ENCODE measurements at regions not wholly inside any gene's neighbourhood (a gene's known extent, or its start where the extent isn't known, plus 50 kb on each side); places are given as distances from the start of the nearest gene placed in this dataset.
A peak's percentile ranks its signal among the peaks of the same experiment; 100 is the strongest.

- Histone ChIP-seq H3K4me1 (ENCODE audit: insufficient read depth, low read length, poor library complexity, severe bottlenecking) (peaks cover 30% of the 10 kb centered on the region), H3K27me3 (replicated peaks; ENCODE audit: insufficient read depth, low read depth, low read length, poor library complexity) (no peaks in the 10 kb centered on the region), H3K9me3 (ENCODE audit: low read depth, low read length, poor library complexity, severe bottlenecking) (no peaks in the 10 kb centered on the region), H3K4me3 (ENCODE audit: low read depth, low read length, poor library complexity, severe bottlenecking) (no peak overlapping the region), H3K36me3 (ENCODE audit: insufficient read depth, low read length, poor library complexity, severe bottlenecking) (peaks cover 5% of the 10 kb centered on the region), H3K27ac (ENCODE audit: low read depth, low read length, poor library complexity, severe bottlenecking) (peak overlapping the region; percentile 6)
- POLR2A ChIA-PET (ENCODE audit: low non-redundant PET), result no interaction called here
- intact Hi-C loops (cut with micrococcal nuclease; ENCODE audit: unreplicated experiment), result no loop called here
- no peak for TF ChIP-seq EZH2 (IDR thresholded peaks at IDR 0.05; ENCODE audit: borderline replicate concordance, low read depth, low read length, poor library complexity, severe bottlenecking)
- TF ChIP-seq, protein P1, sequence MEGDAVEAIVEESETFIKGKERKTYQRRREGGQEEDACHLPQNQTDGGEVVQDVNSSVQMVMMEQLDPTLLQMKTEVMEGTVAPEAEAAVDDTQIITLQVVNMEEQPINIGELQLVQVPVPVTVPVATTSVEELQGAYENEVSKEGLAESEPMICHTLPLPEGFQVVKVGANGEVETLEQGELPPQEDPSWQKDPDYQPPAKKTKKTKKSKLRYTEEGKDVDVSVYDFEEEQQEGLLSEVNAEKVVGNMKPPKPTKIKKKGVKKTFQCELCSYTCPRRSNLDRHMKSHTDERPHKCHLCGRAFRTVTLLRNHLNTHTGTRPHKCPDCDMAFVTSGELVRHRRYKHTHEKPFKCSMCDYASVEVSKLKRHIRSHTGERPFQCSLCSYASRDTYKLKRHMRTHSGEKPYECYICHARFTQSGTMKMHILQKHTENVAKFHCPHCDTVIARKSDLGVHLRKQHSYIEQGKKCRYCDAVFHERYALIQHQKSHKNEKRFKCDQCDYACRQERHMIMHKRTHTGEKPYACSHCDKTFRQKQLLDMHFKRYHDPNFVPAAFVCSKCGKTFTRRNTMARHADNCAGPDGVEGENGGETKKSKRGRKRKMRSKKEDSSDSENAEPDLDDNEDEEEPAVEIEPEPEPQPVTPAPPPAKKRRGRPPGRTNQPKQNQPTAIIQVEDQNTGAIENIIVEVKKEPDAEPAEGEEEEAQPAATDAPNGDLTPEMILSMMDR (conservative IDR thresholded peaks at IDR 0.05; ENCODE audit: low read depth, low read length), result no peak
- CTCF ChIA-PET, result no interaction called here
- no peak for DNase-seq (ENCODE audit: low spot score)
- no TSS peak for BruUV-seq (replicated peaks)
Observed at GRCh38 chr19:46950526-46951170, 69.0 kb upstream of the NPAS1 start.

- POLR2A ChIA-PET (ENCODE audit: low non-redundant PET), result no interaction called here
- Histone ChIP-seq H3K27ac (ENCODE audit: low read depth, low read length, poor library complexity, severe bottlenecking) (no peak overlapping the region), H3K4me3 (ENCODE audit: low read depth, low read length, poor library complexity, severe bottlenecking) (no peak overlapping the region), H3K36me3 (ENCODE audit: insufficient read depth, low read length, poor library complexity, severe bottlenecking) (peaks cover 5% of the 10 kb centered on the region), H3K9me3 (ENCODE audit: low read depth, low read length, poor library complexity, severe bottlenecking) (no peaks in the 10 kb centered on the region), H3K27me3 (replicated peaks; ENCODE audit: insufficient read depth, low read depth, low read length, poor library complexity) (no peaks in the 10 kb centered on the region), H3K4me1 (ENCODE audit: insufficient read depth, low read length, poor library complexity, severe bottlenecking) (peaks cover 30% of the 10 kb centered on the region)
- DNase-seq (ENCODE audit: low spot score), result peak; percentile 42
- intact Hi-C loops (cut with micrococcal nuclease; ENCODE audit: unreplicated experiment), result no loop called here
- no TSS peak for BruUV-seq (replicated peaks)
- CTCF ChIA-PET, result no interaction called here
- TF ChIP-seq EZH2 (IDR thresholded peaks at IDR 0.05; ENCODE audit: borderline replicate concordance, low read depth, low read length, poor library complexity, severe bottlenecking), result no peak
- TF ChIP-seq, protein P1 (conservative IDR thresholded peaks at IDR 0.05; ENCODE audit: low read depth, low read length), result no peak
Observed at GRCh38 chr19:46951171-46951986, 68.3 kb upstream of the NPAS1 start.

DNA sequence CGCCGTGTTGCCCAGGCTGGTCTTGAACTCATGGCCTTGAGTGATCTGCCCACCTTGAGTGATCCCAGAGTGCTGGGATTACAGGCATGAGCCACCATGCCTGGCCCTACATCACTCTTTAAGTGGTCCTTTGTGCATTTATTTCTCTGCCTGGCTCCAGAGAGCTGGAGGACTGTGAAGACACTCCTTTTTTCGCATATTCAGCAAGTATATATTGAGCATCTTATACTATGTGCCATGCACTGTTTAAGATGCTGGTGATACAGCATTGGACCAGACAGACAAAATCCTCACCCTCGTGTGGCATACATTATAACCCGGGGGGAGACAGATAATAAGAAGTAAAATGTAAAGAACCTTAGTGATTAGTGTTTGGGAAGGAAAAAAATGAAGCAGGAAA, 66.8 kb upstream of the NPAS1 start:
- no TSS peak for BruUV-seq (replicated peaks)
- H3K4me3 ChIP-seq (ENCODE audit: low read depth, low read length, poor library complexity, severe bottlenecking), result no peak overlapping the region
- CTCF ChIA-PET, result no interaction called here
- H3K36me3 ChIP-seq (ENCODE audit: insufficient read depth, low read length, poor library complexity, severe bottlenecking), result peaks cover 5% of the 10 kb centered on the region
- no peak overlapping the region for H3K27ac ChIP-seq (ENCODE audit: low read depth, low read length, poor library complexity, severe bottlenecking)
- H3K27me3 ChIP-seq (replicated peaks; ENCODE audit: insufficient read depth, low read depth, low read length, poor library complexity), result no peaks in the 10 kb centered on the region
- no peak for DNase-seq (ENCODE audit: low spot score)
- POLR2A ChIA-PET (ENCODE audit: low non-redundant PET), result no interaction called here
- no peaks in the 10 kb centered on the region for H3K9me3 ChIP-seq (ENCODE audit: low read depth, low read length, poor library complexity, severe bottlenecking)
- intact Hi-C loops (cut with micrococcal nuclease; ENCODE audit: unreplicated experiment), result no loop called here
- H3K4me1 ChIP-seq (ENCODE audit: insufficient read depth, low read length, poor library complexity, severe bottlenecking), result peaks cover 30% of the 10 kb centered on the region
- TF ChIP-seq, protein P1 (conservative IDR thresholded peaks at IDR 0.05; ENCODE audit: low read depth, low read length), result no peak
- TF ChIP-seq EZH2 (IDR thresholded peaks at IDR 0.05; ENCODE audit: borderline replicate concordance, low read depth, low read length, poor library complexity, severe bottlenecking), result no peak
